ENCODE measurements at regions not wholly inside any gene's neighbourhood (a gene's known extent, or its start where the extent isn't known, plus 50 kb on each side); places are given as distances from the start of the nearest gene placed in this dataset.

- Mint-ChIP-seq H3K9me3 (no peaks in the 10 kb centered on the region), H3K36me3 (ENCODE audit: low read depth) (no peaks in the 10 kb centered on the region)
- no peak for TF ChIP-seq CTCF (IDR thresholded peaks at IDR 0.05)
These were observed 137.9 kb downstream of the PJA1 start for GRCh38 chrX:69027181-69028005.

GRCh38 chrX:69025802-69026301, 139.4 kb downstream of the PJA1 start:
- ChIA-PET POLR2A (no interaction called here), CTCF (no interaction called here)
- DNase-seq (no peak), ATAC-seq (ENCODE audit: low read depth) (no peak)
- Mint-ChIP-seq H3K9me3 (no peaks in the 10 kb centered on the region), H3K4me1 (peaks cover 6% of the 10 kb centered on the region), H3K27me3 (no peaks in the 10 kb centered on the region), H3K4me3 (no peak overlapping the region), H3K27ac (no peak overlapping the region), H3K36me3 (ENCODE audit: low read depth) (no peaks in the 10 kb centered on the region)
- no peak for TF ChIP-seq CTCF (IDR thresholded peaks at IDR 0.05)
- intact Hi-C loops (cut with micrococcal nuclease), result no loop called here

More at GRCh38 chrX:69027181-69028005, 137.9 kb downstream of the PJA1 start:
- CTCF ChIA-PET, result no interaction called here
- POLR2A ChIA-PET, result no interaction called here
- no peak for DNase-seq
- Mint-ChIP-seq H3K4me3 (no peak overlapping the region), H3K27me3 (no peaks in the 10 kb centered on the region), H3K4me1 (peaks cover 6% of the 10 kb centered on the region), H3K27ac (no peak overlapping the region)
- no peak for ATAC-seq (ENCODE audit: low read depth)
- intact Hi-C loops (cut with micrococcal nuclease), result no loop called here

GRCh38 chrX:69024931-69025330, 140.3 kb downstream of the PJA1 start:
- Mint-ChIP-seq H3K36me3 (ENCODE audit: low read depth) (no peaks in the 10 kb centered on the region), H3K27ac (no peak overlapping the region), H3K4me3 (no peak overlapping the region), H3K4me1 (peaks cover 6% of the 10 kb centered on the region), H3K27me3 (no peaks in the 10 kb centered on the region), H3K9me3 (no peaks in the 10 kb centered on the region)
- POLR2A ChIA-PET, result no interaction called here
- DNase-seq (no peak), ATAC-seq (ENCODE audit: low read depth) (no peak)
- CTCF ChIA-PET, result no interaction called here
- no peak for TF ChIP-seq CTCF (IDR thresholded peaks at IDR 0.05)
- intact Hi-C loops (cut with micrococcal nuclease), result no loop called here

GRCh38 chrX:69024161-69024736, 141.0 kb downstream of the PJA1 start:
- Mint-ChIP-seq H3K27me3 (no peaks in the 10 kb centered on the region), H3K4me3 (no peak overlapping the region)
- no peak for DNase-seq

More at GRCh38 chrX:69024161-69024736, 141.0 kb downstream of the PJA1 start:
- CTCF ChIA-PET, result no interaction called here
- TF ChIP-seq CTCF (IDR thresholded peaks at IDR 0.05), result no peak
- H3K27ac Mint-ChIP-seq, result no peak overlapping the region
- POLR2A ChIA-PET, result no interaction called here
- ATAC-seq (ENCODE audit: low read depth), result no peak
- intact Hi-C loops (cut with micrococcal nuclease), result no loop called here
- H3K9me3 Mint-ChIP-seq, result no peaks in the 10 kb centered on the region
- H3K36me3 Mint-ChIP-seq (ENCODE audit: low read depth), result no peaks in the 10 kb centered on the region
- H3K4me1 Mint-ChIP-seq, result peaks cover 6% of the 10 kb centered on the region

Data from activated B cell treated with CpG ODN at 0.5 μM for 24 hours (primary cell).